K562 (cell line): ENCODE measurements at regions not wholly inside any gene's neighbourhood (a gene's known extent, or its start where the extent isn't known, plus 50 kb on each side); places are given as distances from the start of the nearest gene placed in this dataset.

Experiments used
- ATAC-seq: fragments of 200-7000 bp; cut with Tn5 transposase; 3 replicates; pipeline ENCODE4 v1.9.1; 2020; ENCODE audit warnings: moderate library complexity
- BruUV-seq: library from RNA; stranded (reverse); fragments of 400-500 nt; replicated peaks from 2 replicates; lab custom pipeline; 2021; lab: Mats Ljungman, UMichigan
- CTCF ChIA-PET: fragments of 300-600 bp; formaldehyde crosslinking; extraction: SDS; loops from one replicate; lab custom pipeline; 2021; ENCODE audit warnings: low intra/inter-chr PET ratio; lab: Yijun Ruan, JAX
- POLR2A ChIA-PET: fragments of 300-600, 350-650 bp; sonication (Branson Sonifier 250); formaldehyde crosslinking; extraction: SDS; loops from one replicate; lab custom pipeline; 2021; ENCODE audit warnings: antibody characterized with exemption, inconsistent platforms; lab: Yijun Ruan, JAX
- DNase-seq, 4 experiments: peaks; one replicate each; pipeline versions ENCODE4 v3.0.0 to v3.0.0-alpha.2; 2011 to 2018; ENCODE audit warnings: low spot score in 3 of 4, mixed read lengths in 3 of 4; ENCODE audit errors: extremely low read depth in 1 of 4
- FAIRE-seq: peaks from 2 replicates; lab custom pipeline; 2011; peaks lifted over from hg19 to GRCh38; lab: Jason Lieb, UNC
- H2AFZ ChIP-seq: 2 replicates; pipeline ENCODE4 v1.6.0; 2011; ENCODE audit warnings: low read depth, low read length, control low read depth, inconsistent platforms
- H3K27ac ChIP-seq: fragments of 200-600 bp; 3 replicates; pipeline ENCODE4 v1.8.0; 2011; ENCODE audit warnings: low read depth, mild to moderate bottlenecking, control low read depth, inconsistent platforms, low read length, moderate library complexity, mixed read lengths; ENCODE audit errors: extremely low read depth
- H3K27me3 ChIP-seq, 2 experiments: fragments of 300-600 bp in 1 of 2; 2 replicates in 1 of 2; 3 replicates in 1 of 2; pipeline versions ENCODE4 v1.6.0 to v1.8.0; 2011; ENCODE audit warnings: inconsistent platforms in 2 of 2, low read length in 2 of 2, mild to moderate bottlenecking in 1 of 2, mixed read lengths in 1 of 2, moderate library complexity in 1 of 2; ENCODE audit not compliant: control insufficient read depth in 2 of 2, insufficient read depth in 2 of 2
- H3K36me3 ChIP-seq: fragments of 300-600 bp; 3 replicates; pipeline ENCODE4 v1.8.0; 2011; ENCODE audit warnings: mild to moderate bottlenecking, low read length, inconsistent platforms; ENCODE audit not compliant: control insufficient read depth, insufficient read depth
- H3K4me1 ChIP-seq, 2 experiments: fragments of 200-600 bp in 1 of 2; replicated peaks in 1 of 2; 2 replicates in 1 of 2; 3 replicates in 1 of 2; pipeline versions ENCODE4 v1.5.1 to v1.8.0; 2011; ENCODE audit warnings: inconsistent platforms in 2 of 2, low read length in 2 of 2, mild to moderate bottlenecking in 1 of 2, mixed read lengths in 1 of 2, moderate library complexity in 1 of 2; ENCODE audit not compliant: control insufficient read depth in 2 of 2, insufficient read depth in 2 of 2
- H3K4me2 ChIP-seq: 2 replicates; pipeline ENCODE4 v1.6.1; 2011; ENCODE audit warnings: low read length, control low read depth, inconsistent platforms, mixed read lengths; ENCODE audit not compliant: insufficient read depth
- H3K4me3 ChIP-seq: fragments of 200-600 bp; sonication (generic), shearing (Covaris generic); 2 replicates; pipeline ENCODE4 v1.5.1; 2016; ENCODE audit warnings: control low read depth, inconsistent platforms
- H3K79me2 ChIP-seq: fragments of 200-600 bp; 3 replicates; pipeline ENCODE4 v1.8.0; 2011; ENCODE audit warnings: low read length, inconsistent platforms; ENCODE audit not compliant: control insufficient read depth, insufficient read depth
- H3K9ac ChIP-seq, 2 experiments: 2 replicates each; pipeline versions ENCODE4 v1.6.0 to v1.6.1; 2011; ENCODE audit warnings: low read depth in 2 of 2, low read length in 2 of 2, control low read depth in 1 of 2, inconsistent platforms in 1 of 2, mild to moderate bottlenecking in 1 of 2, mixed read lengths in 1 of 2; ENCODE audit not compliant: insufficient read depth in 1 of 2
- H3K9me1 ChIP-seq: one replicate; pipeline ENCODE4 v1.6.0; 2011; ENCODE audit warnings: inconsistent platforms, mild to moderate bottlenecking, low read length, moderate library complexity; ENCODE audit not compliant: control insufficient read depth, insufficient read depth
- H3K9me3 ChIP-seq: replicated peaks from 2 replicates; pipeline ENCODE4 v1.5.1; 2011; ENCODE audit warnings: low read depth, low read length, inconsistent platforms; ENCODE audit not compliant: control insufficient read depth, insufficient read depth
- H4K20me1 ChIP-seq: replicated peaks from 2 replicates; pipeline ENCODE4 v1.6.1; 2011; ENCODE audit warnings: low read length, inconsistent platforms, mixed read lengths; ENCODE audit not compliant: control insufficient read depth, insufficient read depth
- BDP1 ChIP-seq: IDR thresholded peaks from 3 replicates; pipeline ENCODE4 v1.6.1; 2011; ENCODE audit not compliant: insufficient read length, insufficient read depth
- CSDE1 ChIP-seq, 2 experiments: fragments of 450-650 bp; IDR thresholded peaks; 2 replicates each; pipeline ENCODE4 v1.6.1; 2016; ENCODE audit warnings: mild to moderate bottlenecking in 1 of 2
- DDX20 ChIP-seq: fragments of 450-650 bp; IDR thresholded peaks from 2 replicates; pipeline ENCODE4 v1.6.1; 2016; ENCODE audit warnings: missing genetic modification characterization, low read depth, mild to moderate bottlenecking, missing compliant biosample characterization, moderate library complexity
- DIDO1 ChIP-seq: fragments of 450-650 bp; IDR thresholded peaks from 2 replicates; pipeline ENCODE4 v1.6.1; 2016; ENCODE audit warnings: low read depth, missing biosample characterization, missing genetic modification characterization
- HSF4 ChIP-seq: fragments of 250-450 bp; sonication (Bioruptor Pico); IDR thresholded peaks from 2 replicates; pipeline ENCODE4 v2.1.2; 2022; ENCODE audit warnings: mild to moderate bottlenecking, moderate library complexity, borderline replicate concordance
- LEF1 ChIP-seq: fragments of 450-650 bp; IDR thresholded peaks from 2 replicates; pipeline ENCODE4 v1.6.1; 2016; ENCODE audit warnings: mild to moderate bottlenecking
- NCOA6 ChIP-seq: fragments of 450-650 bp; IDR thresholded peaks from 2 replicates; pipeline ENCODE4 v1.6.1; 2017; ENCODE audit warnings: mild to moderate bottlenecking
- NR3C1 ChIP-seq: sonication (generic); formaldehyde crosslinking; IDR thresholded peaks from 2 replicates; pipeline ENCODE4 v1.8.1; 2022; ENCODE audit warnings: missing genetic modification reagents
- POLR3G ChIP-seq: IDR thresholded peaks from 2 replicates; pipeline ENCODE4 v1.6.1; 2011; ENCODE audit not compliant: insufficient read length, insufficient replicate concordance; ENCODE audit errors: extremely low read depth
- PURB ChIP-seq: sonication (generic); formaldehyde crosslinking; IDR thresholded peaks from 2 replicates; pipeline ENCODE4 v1.9.0; 2021; ENCODE audit warnings: low read depth, mild to moderate bottlenecking, missing genetic modification reagents
- SRSF3 ChIP-seq: fragments of 200-400 bp; formaldehyde crosslinking; IDR thresholded peaks from 2 replicates; pipeline ENCODE4 v1.6.1; 2016; ENCODE audit warnings: mild to moderate bottlenecking, low read length, moderate library complexity; ENCODE audit not compliant: insufficient read depth
- STAT5A ChIP-seq: IDR thresholded peaks from 2 replicates; pipeline ENCODE4 v1.6.1; 2012; ENCODE audit warnings: low read length, inconsistent platforms, borderline replicate concordance
- SUPT5H ChIP-seq: fragments of 450-650 bp; IDR thresholded peaks from 2 replicates; pipeline ENCODE4 v1.6.1; 2016
- ZKSCAN3 ChIP-seq: fragments of 250-450 bp; sonication (Bioruptor Pico); IDR thresholded peaks from 2 replicates; pipeline ENCODE4 v1.4.0; 2020
- ZNF444 ChIP-seq: fragments of 250-450 bp; sonication (Bioruptor Pico); IDR thresholded peaks from 2 replicates; pipeline ENCODE4 v1.4.0; 2020; ENCODE audit warnings: mild to moderate bottlenecking, moderate library complexity
- ZNF586 ChIP-seq: fragments of 450-650 bp; formaldehyde crosslinking; conservative IDR thresholded peaks from 2 replicates; pipeline ENCODE4 v1.4.0; 2020; ENCODE audit warnings: mild to moderate bottlenecking, moderate library complexity
- ZNF699 ChIP-seq: fragments of 250-450 bp; sonication (Bioruptor Pico); IDR thresholded peaks from 2 replicates; pipeline ENCODE4 v1.8.0; 2021; ENCODE audit warnings: mild to moderate bottlenecking, moderate library complexity; ENCODE audit not compliant: insufficient replicate concordance
- WGBS: fragments of 100-300 bp; shearing (Covaris generic); methylation state at CpG from one replicate; pipeline ENCODE4 v1.1.6; 2016; ENCODE audit warnings: low coverage, mixed read lengths; ENCODE audit not compliant: insufficient coverage; ENCODE audit errors: missing lambda C conversion rate; 5-methylcytosine and 5-hydroxymethylcytosine counted together
- in situ Hi-C: fragments of 300-500 bp; cut with MboI; formaldehyde crosslinking; loops from 4 replicates; pipeline ENCODE4 v1.15.0; 2018; ENCODE audit warnings: inconsistent platforms, mixed read lengths
- intact Hi-C: fragments of 100-400 bp; cut with micrococcal nuclease; formaldehyde crosslinking; loops from 2 replicates; pipeline ENCODE4 v1.14.2; 2022
- TF ChIP-seq, protein P1 (sequence below): conservative IDR thresholded peaks from 2 replicates; pipeline ENCODE4 v1.6.1; 2011; ENCODE audit warnings: low read depth, mild to moderate bottlenecking, low read length; ENCODE audit not compliant: control insufficient read depth
- TF ChIP-seq, protein P2 (sequence below), 2 experiments: fragments of 450-650 bp; IDR thresholded peaks; 2 replicates each; pipeline ENCODE4 v1.6.1; 2018; ENCODE audit warnings: mild to moderate bottlenecking in 2 of 2, low read depth in 1 of 2; ENCODE audit not compliant: partially characterized antibody in 2 of 2

DNA sequence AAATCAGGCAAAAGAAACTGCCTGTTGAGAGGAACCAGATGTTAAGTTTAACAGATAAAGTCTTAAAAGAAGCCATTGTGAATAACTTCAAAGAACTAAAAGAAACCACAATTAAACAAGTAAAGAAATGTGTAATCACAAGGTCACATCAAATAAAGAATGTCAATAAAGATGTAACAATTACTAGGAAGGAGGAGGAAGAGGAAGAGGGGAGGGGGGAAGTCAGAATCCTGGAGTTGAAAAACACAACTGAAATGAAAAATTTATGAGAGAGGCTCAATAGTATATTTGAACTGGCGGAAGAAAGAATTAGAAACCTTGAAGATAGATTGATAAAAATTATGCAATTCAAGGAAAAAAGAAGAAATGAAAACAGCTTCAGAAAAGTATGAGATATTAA, 88.4 kb upstream of the CRIM1 start (continued):
- TF ChIP-seq DDX20 (tag) (no peak), LEF1 (no peak)
- TF ChIP-seq, all 486 proteins: peak for 0

DNA sequence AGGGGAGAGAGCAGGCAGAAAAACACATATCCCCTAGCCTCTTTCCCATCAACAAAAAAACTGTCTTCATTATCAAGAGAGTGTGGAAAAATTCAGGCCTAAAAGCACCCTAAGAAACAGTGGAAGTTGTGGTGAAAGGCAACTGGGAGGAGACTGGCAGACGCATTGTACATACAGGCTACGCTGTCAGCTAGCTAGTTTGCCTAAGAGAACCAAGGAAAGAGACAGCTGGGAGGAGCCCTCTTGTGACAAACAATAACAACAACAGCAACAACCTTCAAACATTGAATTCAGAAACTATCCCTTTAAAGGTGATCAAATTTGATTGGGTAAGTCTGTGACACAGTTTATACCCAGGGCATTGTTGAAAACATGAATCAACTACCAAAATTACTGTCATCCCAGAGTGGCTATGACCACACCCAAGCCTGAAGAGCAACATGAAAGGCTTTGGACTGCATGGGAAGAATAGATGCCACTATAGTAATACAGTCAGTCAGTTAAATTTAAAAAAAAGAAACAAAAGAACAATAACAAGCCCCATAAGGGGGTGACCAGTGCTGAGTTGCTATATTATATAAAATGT, 88.9 kb upstream of the CRIM1 start:
- ChIA-PET POLR2A (no interaction called here), CTCF (no interaction called here)
- Histone ChIP-seq H3K9ac (no peak overlapping the region), H3K9me3 (no peaks in the 10 kb centered on the region), H3K4me3 (no peak overlapping the region), H3K9me1 (no peaks in the 10 kb centered on the region), H3K36me3 (no peaks in the 10 kb centered on the region), H2AFZ (no peak overlapping the region), H3K79me2 (no peaks in the 10 kb centered on the region), H4K20me1 (no peaks in the 10 kb centered on the region), H3K27me3 (no peaks in the 10 kb centered on the region), H3K4me2 (no peak overlapping the region), H3K4me1 (no peaks in the 10 kb centered on the region), H3K27ac (no peak overlapping the region)
- no peak for DNase-seq
- no peak for ATAC-seq
- intact Hi-C loops = no loop called here
- FAIRE-seq = no peak
- BruUV-seq = no TSS peak
- in situ Hi-C loops = no loop called here
- 0% methylated on average over 2 of the region's 2 CpGs for WGBS
- no peak for TF ChIP-seq SRSF3
- TF ChIP-seq, protein P1, sequence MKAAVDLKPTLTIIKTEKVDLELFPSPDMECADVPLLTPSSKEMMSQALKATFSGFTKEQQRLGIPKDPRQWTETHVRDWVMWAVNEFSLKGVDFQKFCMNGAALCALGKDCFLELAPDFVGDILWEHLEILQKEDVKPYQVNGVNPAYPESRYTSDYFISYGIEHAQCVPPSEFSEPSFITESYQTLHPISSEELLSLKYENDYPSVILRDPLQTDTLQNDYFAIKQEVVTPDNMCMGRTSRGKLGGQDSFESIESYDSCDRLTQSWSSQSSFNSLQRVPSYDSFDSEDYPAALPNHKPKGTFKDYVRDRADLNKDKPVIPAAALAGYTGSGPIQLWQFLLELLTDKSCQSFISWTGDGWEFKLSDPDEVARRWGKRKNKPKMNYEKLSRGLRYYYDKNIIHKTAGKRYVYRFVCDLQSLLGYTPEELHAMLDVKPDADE = no peak
- no peak for TF ChIP-seq HSF4 (CRISPR knock-in tag)
- TF ChIP-seq ZNF699 (CRISPR knock-in tag) = no peak
- TF ChIP-seq ZNF586 (CRISPR knock-in tag) = no peak
- TF ChIP-seq STAT5A = no peak
- TF ChIP-seq SUPT5H = no peak
- no peak for TF ChIP-seq LEF1
- TF ChIP-seq BDP1 = no peak
- no peak for TF ChIP-seq NR3C1 (CRISPR knock-in tag)
- no peak for TF ChIP-seq DIDO1 (tag)
- no peak for TF ChIP-seq PURB (CRISPR knock-in tag)
- TF ChIP-seq ZNF444 = no peak
- TF ChIP-seq ZKSCAN3 (CRISPR knock-in tag) = no peak
- TF ChIP-seq NCOA6 = no peak
- no peak for TF ChIP-seq POLR3G
- TF ChIP-seq, protein P2, sequence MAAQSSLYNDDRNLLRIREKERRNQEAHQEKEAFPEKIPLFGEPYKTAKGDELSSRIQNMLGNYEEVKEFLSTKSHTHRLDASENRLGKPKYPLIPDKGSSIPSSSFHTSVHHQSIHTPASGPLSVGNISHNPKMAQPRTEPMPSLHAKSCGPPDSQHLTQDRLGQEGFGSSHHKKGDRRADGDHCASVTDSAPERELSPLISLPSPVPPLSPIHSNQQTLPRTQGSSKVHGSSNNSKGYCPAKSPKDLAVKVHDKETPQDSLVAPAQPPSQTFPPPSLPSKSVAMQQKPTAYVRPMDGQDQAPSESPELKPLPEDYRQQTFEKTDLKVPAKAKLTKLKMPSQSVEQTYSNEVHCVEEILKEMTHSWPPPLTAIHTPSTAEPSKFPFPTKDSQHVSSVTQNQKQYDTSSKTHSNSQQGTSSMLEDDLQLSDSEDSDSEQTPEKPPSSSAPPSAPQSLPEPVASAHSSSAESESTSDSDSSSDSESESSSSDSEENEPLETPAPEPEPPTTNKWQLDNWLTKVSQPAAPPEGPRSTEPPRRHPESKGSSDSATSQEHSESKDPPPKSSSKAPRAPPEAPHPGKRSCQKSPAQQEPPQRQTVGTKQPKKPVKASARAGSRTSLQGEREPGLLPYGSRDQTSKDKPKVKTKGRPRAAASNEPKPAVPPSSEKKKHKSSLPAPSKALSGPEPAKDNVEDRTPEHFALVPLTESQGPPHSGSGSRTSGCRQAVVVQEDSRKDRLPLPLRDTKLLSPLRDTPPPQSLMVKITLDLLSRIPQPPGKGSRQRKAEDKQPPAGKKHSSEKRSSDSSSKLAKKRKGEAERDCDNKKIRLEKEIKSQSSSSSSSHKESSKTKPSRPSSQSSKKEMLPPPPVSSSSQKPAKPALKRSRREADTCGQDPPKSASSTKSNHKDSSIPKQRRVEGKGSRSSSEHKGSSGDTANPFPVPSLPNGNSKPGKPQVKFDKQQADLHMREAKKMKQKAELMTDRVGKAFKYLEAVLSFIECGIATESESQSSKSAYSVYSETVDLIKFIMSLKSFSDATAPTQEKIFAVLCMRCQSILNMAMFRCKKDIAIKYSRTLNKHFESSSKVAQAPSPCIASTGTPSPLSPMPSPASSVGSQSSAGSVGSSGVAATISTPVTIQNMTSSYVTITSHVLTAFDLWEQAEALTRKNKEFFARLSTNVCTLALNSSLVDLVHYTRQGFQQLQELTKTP (IDR thresholded peaks at IDR 0.05; ENCODE audit: low read depth in 1 of 2, partially characterized antibody in 2 of 2) = no peak
- TF ChIP-seq CSDE1 (IDR thresholded peaks at IDR 0.05) = no peak
